BE2C (cell line): ENCODE measurements at regions not wholly inside any gene's neighbourhood (a gene's known extent, or its start where the extent isn't known, plus 50 kb on each side); places are given as distances from the start of the nearest gene placed in this dataset.

ENCODE experiments used
- DNase-seq: peaks from one replicate; pipeline ENCODE4 v3.0.0-alpha.2; 2020
- H3K27me3 ChIP-seq: fragments of 250-450 bp; sonication (Bioruptor Pico); 2 replicates; pipeline ENCODE4 v1.5.1; 2020; ENCODE audit warnings: mild to moderate bottlenecking
- H3K36me3 ChIP-seq: fragments of 250-450 bp; sonication (Bioruptor Pico); 2 replicates; pipeline ENCODE4 v1.5.1; 2020; ENCODE audit warnings: mild to moderate bottlenecking
- H3K4me1 ChIP-seq: fragments of 250-450 bp; sonication (Bioruptor Pico); 2 replicates; pipeline ENCODE4 v1.5.1; 2020
- H3K4me3 ChIP-seq: 2 replicates; pipeline ENCODE4 v1.5.1; 2011; ENCODE audit warnings: low read depth, low read length
- H3K9me3 ChIP-seq: fragments of 250-450 bp; sonication (Bioruptor Pico); 2 replicates; pipeline ENCODE4 v1.5.1; 2020
- TF ChIP-seq, protein P1 (sequence below): IDR thresholded peaks from 2 replicates; pipeline ENCODE4 v1.5.1; 2012; ENCODE audit warnings: mild to moderate bottlenecking, low read depth, low read length

GRCh38 chr16:66050991-66051390 is 315.5 kb upstream of the CDH5 start:
- Histone ChIP-seq H3K4me3 (no peak overlapping the region), H3K9me3 (no peaks in the 10 kb centered on the region), H3K36me3 (no peaks in the 10 kb centered on the region), H3K4me1 (no peaks in the 10 kb centered on the region), H3K27me3 (no peaks in the 10 kb centered on the region)
- DNase-seq: no peak
- TF ChIP-seq, protein P1, sequence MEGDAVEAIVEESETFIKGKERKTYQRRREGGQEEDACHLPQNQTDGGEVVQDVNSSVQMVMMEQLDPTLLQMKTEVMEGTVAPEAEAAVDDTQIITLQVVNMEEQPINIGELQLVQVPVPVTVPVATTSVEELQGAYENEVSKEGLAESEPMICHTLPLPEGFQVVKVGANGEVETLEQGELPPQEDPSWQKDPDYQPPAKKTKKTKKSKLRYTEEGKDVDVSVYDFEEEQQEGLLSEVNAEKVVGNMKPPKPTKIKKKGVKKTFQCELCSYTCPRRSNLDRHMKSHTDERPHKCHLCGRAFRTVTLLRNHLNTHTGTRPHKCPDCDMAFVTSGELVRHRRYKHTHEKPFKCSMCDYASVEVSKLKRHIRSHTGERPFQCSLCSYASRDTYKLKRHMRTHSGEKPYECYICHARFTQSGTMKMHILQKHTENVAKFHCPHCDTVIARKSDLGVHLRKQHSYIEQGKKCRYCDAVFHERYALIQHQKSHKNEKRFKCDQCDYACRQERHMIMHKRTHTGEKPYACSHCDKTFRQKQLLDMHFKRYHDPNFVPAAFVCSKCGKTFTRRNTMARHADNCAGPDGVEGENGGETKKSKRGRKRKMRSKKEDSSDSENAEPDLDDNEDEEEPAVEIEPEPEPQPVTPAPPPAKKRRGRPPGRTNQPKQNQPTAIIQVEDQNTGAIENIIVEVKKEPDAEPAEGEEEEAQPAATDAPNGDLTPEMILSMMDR: no peak

DNA sequence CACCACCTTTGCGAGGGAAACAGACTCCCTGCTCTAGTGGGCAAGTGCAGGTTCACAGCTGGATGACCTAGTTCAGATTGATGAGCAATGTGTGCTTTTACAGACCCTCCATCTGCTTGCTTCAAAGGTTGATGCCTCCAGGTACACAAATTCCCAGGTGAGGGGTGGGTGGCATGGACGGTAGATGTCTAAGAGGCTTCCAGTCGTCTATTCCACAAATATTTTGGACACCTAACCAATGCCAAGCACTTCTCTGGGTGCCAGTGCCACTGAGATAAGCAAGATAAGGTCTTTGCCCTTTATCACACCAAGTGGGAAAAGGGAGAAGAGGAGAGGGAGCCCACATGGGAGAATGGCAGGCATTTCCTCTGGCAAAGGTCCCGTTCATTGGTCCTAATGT is 316.6 kb upstream of the CDH5 start:
- Histone ChIP-seq H3K4me1 (no peaks in the 10 kb centered on the region), H3K27me3 (no peaks in the 10 kb centered on the region), H3K9me3 (no peaks in the 10 kb centered on the region), H3K36me3 (no peaks in the 10 kb centered on the region), H3K4me3 (no peak overlapping the region)
- no peak for DNase-seq
- TF ChIP-seq, protein P1: no peak

GRCh38 chr16:66045626-66046025 is 320.9 kb upstream of the CDH5 start:
- TF ChIP-seq, protein P1: no peak

DNA sequence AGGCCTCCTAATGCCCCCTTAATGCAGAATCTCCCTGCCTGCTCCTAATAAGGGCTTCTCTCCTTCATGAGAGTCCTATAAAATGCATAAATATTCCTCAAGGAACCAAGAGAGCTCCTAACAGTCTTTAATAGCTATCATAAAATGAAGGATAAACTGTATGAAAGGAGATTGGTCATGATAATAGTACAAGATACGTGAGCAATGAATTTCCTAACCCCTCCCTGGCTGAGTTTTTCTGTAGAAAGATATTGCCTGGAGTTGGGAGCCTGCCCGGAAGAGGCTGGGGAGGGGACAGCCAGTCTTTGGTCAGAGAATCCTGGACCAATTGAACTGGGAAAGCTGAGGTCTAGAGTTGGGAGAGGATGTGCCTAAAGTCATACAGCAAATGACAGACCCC is 321.9 kb upstream of the CDH5 start:
- TF ChIP-seq, protein P1: no peak
- no peaks in the 10 kb centered on the region for H3K27me3 ChIP-seq
- H3K4me1 ChIP-seq: no peaks in the 10 kb centered on the region
- H3K36me3 ChIP-seq: no peaks in the 10 kb centered on the region
- no peak for DNase-seq
- no peak overlapping the region for H3K4me3 ChIP-seq
- no peaks in the 10 kb centered on the region for H3K9me3 ChIP-seq

More at GRCh38 chr16:66045626-66046025, 320.9 kb upstream of the CDH5 start:
- H3K9me3 ChIP-seq: no peaks in the 10 kb centered on the region
- H3K27me3 ChIP-seq: no peaks in the 10 kb centered on the region
- no peaks in the 10 kb centered on the region for H3K36me3 ChIP-seq
- DNase-seq: no peak
- H3K4me1 ChIP-seq: no peaks in the 10 kb centered on the region
- no peak overlapping the region for H3K4me3 ChIP-seq

DNA sequence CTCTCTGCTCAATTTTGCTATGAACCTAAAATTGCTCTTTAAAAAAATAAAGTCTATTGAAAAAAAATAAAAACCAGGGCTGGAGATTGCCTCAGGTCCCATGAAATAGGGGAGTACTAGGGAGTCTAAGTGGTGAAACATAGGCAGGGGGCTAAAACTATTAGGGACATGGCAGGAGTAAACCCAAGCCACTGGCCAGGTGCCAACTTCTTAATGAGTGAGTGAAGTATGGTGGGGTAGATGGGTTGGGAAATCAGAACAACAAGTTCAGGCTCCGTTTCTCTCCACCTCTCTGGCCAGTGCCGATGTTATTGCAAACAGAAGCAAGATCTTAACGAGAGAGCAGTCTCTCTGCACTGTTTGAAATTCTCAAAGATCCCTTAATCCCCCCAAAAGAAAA is 322.4 kb upstream of the CDH5 start:
- TF ChIP-seq, protein P1: no peak
- Histone ChIP-seq H3K36me3 (no peaks in the 10 kb centered on the region), H3K9me3 (no peaks in the 10 kb centered on the region), H3K27me3 (no peaks in the 10 kb centered on the region), H3K4me1 (no peaks in the 10 kb centered on the region), H3K4me3 (no peak overlapping the region)
- no peak for DNase-seq

DNA sequence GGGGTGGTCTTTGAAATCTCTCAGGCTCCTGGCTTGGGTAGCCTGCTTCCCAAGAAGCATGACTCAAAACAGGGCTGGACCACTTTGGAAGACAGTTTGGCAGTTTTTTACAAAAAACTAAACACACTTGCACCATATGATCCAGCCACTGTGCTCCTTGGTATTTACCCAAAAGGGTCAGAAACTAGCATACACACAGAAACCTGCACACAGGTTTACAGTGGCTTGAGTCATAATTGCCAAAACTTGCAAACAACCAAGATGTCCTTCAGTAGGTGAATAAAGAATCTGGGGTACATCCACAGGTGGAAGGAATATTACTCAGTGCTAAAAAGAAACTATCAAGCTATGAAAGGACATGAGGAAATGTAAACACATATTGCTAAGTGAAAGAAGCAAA is 323.2 kb upstream of the CDH5 start:
- no peaks in the 10 kb centered on the region for H3K27me3 ChIP-seq
- TF ChIP-seq, protein P1: no peak
- no peak for DNase-seq
- H3K4me3 ChIP-seq: no peak overlapping the region
- H3K9me3 ChIP-seq: no peaks in the 10 kb centered on the region
- H3K4me1 ChIP-seq: no peaks in the 10 kb centered on the region
- no peaks in the 10 kb centered on the region for H3K36me3 ChIP-seq
